Embryonic facial prominence (tissue), 1 donor: ENCODE measurements at regions not wholly inside any gene's neighbourhood (a gene's known extent, or its start where the extent isn't known, plus 50 kb on each side); places are given as distances from the start of the nearest gene placed in this dataset.

ENCODE experiments used
- DNase-seq: peaks from one replicate; pipeline ENCODE4 v3.0.0-alpha.2; 2016; ENCODE audit errors: extremely low spot score

GRCh38 chr10:126783806-126784557, 113.5 kb upstream of the C10orf90 start:
- no peak for DNase-seq

- no peak for DNase-seq
These were observed 116.7 kb upstream of the C10orf90 start for GRCh38 chr10:126787201-126787600.

GRCh38 chr10:126795318-126795717, 109.9 kb upstream of the DOCK1 start:
- DNase-seq, result no peak

- no peak for DNase-seq
These were observed 106.6 kb upstream of the DOCK1 start for GRCh38 chr10:126798649-126799048.

- no peak for DNase-seq
These were observed 101.8 kb upstream of the DOCK1 start for GRCh38 chr10:126803394-126803793.

- no peak for DNase-seq
These were observed 100.8 kb upstream of the DOCK1 start for GRCh38 chr10:126804396-126804795.

- no peak for DNase-seq
These were observed 98.7 kb upstream of the DOCK1 start for GRCh38 chr10:126806498-126806897.

GRCh38 chr10:126806991-126807702, 98.1 kb upstream of the DOCK1 start:
- DNase-seq, result no peak

GRCh38 chr10:126808103-126808502, 97.1 kb upstream of the DOCK1 start:
- DNase-seq, result no peak

- no peak for DNase-seq
These were observed 91.8 kb upstream of the DOCK1 start for GRCh38 chr10:126813432-126813831.

GRCh38 chr10:126833542-126833941, 71.7 kb upstream of the DOCK1 start:
- DNase-seq, result no peak

GRCh38 chr10:126836009-126836408, 69.2 kb upstream of the DOCK1 start:
- DNase-seq, result no peak

- DNase-seq, result no peak
These were observed 66.9 kb upstream of the DOCK1 start for GRCh38 chr10:126838316-126838715.

- no peak for DNase-seq
These were observed 66.0 kb upstream of the DOCK1 start for GRCh38 chr10:126839094-126839761.

GRCh38 chr10:126840576-126841135, 64.6 kb upstream of the DOCK1 start:
- no peak for DNase-seq

GRCh38 chr10:126841341-126841895, 63.8 kb upstream of the DOCK1 start:
- no peak for DNase-seq

GRCh38 chr10:126842356-126842755, 62.9 kb upstream of the DOCK1 start:
- DNase-seq, result no peak

GRCh38 chr10:126842836-126843235, 62.4 kb upstream of the DOCK1 start:
- no peak for DNase-seq

- DNase-seq, result no peak
These were observed 61.8 kb upstream of the DOCK1 start for GRCh38 chr10:126843299-126843934.

GRCh38 chr10:126844406-126844805, 60.8 kb upstream of the DOCK1 start:
- no peak for DNase-seq

GRCh38 chr10:126846469-126846868, 58.8 kb upstream of the DOCK1 start:
- no peak for DNase-seq

GRCh38 chr10:126846959-126847358, 58.3 kb upstream of the DOCK1 start:
- no peak for DNase-seq
